Limb (tissue), 2 donors: ENCODE measurements at regions not wholly inside any gene's neighbourhood (a gene's known extent, or its start where the extent isn't known, plus 50 kb on each side); places are given as distances from the start of the nearest gene placed in this dataset.

ENCODE experiments used
- DNase-seq, 2 donors: peaks; one replicate each; pipeline ENCODE4 v3.0.0-alpha.2; 2016; ENCODE audit errors: extremely low spot score in 2 of 2

DNA sequence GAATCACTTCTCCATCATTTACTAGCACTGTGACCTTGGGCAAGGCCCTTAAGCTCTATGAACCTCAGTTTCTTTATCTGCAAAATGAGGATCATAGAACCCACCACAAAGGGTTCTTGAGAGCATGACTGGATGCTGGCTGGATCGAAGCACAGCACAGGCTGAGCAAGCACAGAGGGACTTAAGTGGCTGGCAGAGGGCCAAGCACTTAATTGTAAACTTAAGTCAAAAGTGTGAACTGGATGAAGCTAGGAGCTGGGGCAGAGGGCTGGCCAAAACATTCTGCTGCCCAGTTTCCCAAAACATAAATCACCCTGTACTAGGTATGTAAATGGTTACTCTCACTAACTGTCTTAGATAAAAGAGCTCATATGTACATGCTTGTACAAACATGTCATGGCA lies 112.3 kb upstream of the WWC1 start:
- DNase-seq, result no peak

DNA sequence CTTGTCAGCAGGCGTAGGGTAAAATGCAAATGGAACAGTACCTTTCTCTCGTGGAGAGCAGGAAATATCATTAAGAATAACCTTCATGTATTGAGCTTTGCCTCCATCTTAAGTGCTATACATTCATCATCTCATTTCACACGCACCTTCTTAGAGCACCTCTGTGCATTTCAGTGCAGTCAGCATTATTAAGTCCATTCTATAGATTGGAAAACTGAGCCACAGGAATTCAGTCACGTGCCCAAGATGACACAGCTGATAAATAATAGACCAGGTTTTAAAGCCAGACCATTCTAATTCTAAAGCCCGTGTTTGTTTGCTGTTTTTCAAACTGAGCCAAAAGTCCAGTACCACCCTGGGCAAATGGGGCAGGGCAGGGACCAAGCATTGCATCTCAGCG lies 109.2 kb upstream of the WWC1 start:
- DNase-seq, result no peak

DNA sequence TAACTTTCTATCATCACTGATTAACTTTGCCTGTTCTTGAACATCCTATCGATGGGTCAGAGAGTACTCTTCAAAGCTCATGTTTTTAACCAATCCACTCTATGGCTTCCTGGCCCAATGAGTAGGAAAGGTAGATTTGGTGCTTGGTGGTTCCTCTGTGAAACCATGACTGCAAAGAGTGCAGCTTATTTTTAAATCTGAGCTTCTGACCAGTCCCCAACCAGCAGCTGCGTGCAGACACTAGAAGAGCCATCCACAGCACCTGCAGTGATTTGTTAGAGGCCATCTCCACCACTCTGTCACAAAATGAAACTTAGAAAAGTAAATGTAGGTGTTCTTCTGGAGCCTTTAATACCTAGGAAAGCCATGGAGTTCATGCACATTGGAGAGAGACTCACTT lies 107.3 kb upstream of the WWC1 start:
- no peak for DNase-seq

DNA sequence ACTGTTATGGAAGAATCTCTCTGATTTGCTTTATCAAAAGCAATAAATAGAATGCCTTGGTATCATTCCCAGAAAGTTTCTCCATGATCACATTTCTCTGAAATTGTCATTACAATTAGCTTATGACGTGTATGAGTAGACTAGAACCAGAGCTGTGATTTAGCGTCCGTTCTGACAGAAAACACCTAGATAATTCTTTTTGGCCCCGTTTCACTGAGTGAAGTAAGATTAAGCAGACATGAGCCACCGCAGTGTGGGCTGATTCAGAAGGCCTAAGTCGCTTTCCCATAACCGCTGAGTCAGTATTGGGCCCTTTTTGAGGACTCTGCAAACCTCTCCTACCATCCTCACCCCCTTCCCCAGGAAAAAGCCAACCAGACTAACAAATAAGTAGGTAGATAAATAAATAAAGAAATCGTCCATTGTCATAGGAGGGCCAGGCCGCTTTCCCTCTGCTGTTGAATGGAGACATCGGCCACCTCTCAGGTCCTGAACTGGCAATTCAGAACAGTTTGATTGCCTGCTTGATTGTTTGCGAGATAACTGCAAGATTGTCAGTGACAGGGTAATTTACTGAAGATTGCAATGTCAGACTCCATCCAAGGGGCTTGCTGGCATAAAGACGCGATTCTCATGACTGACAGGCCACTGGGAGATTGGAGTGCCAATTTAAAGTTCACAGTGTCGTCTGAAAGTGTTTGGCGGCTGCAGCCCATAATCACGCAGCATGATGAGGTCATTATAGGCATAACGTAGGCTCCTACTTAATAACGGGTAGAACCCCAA lies 105.0 kb upstream of the WWC1 start:
- no peak for DNase-seq

DNA sequence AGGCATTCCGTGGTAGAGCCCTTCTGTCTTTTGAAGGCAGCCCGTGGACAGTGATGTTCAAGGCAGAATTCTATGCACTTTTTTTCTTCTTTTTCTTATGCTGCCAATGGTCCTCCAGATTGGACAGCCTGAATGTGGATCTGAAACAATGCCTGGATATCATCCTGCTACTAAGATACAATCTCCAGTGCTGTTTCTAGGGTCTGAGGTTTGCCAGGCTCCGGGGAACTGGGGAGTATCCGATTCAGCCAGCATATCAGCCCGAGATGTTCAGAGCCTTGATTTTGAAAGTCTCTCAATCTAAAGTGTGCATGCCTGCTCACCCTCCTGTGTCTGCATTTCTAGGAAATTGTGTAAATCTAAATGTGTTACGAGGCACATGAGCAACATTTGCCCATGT lies 103.8 kb upstream of the WWC1 start:
- no peak for DNase-seq

DNA sequence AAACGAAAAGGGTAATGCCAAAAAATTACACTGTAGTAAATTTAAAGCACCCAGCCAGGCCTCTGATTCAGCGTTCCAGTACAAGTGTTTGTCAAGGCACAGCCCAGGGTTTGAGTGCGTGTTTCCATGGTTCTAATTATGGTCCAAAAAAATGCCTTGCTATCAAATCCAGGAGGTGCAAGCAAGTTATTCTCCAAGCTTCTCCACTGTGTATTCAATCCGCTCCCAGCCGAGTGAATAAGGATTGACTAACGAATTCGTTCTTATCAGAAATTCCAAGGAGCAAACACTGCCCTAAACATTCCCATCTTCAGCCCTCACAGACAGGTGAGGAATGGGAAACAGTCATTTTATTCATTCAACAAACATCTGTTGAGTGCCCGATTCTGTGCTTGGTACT lies 103.3 kb upstream of the WWC1 start:
- no peak for DNase-seq

DNA sequence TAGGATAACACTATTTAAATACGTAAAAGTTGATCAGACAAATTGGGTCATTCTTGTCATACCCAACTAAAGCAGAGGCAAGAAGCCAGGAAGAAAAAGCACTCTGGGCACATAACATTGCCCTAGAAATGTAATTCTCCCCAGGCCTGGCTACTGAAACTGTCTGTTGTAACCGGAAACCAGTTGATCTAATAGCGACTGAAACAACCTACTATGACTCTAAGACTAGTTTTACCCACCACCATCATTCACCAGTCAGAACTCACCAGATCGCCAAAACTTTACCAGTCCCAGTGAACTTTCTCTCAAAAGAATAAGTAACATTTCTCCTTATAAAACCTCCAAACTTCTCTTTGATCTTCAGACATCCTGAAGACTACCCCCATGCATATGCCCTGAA lies 99.3 kb upstream of the WWC1 start:
- no peak for DNase-seq

DNA sequence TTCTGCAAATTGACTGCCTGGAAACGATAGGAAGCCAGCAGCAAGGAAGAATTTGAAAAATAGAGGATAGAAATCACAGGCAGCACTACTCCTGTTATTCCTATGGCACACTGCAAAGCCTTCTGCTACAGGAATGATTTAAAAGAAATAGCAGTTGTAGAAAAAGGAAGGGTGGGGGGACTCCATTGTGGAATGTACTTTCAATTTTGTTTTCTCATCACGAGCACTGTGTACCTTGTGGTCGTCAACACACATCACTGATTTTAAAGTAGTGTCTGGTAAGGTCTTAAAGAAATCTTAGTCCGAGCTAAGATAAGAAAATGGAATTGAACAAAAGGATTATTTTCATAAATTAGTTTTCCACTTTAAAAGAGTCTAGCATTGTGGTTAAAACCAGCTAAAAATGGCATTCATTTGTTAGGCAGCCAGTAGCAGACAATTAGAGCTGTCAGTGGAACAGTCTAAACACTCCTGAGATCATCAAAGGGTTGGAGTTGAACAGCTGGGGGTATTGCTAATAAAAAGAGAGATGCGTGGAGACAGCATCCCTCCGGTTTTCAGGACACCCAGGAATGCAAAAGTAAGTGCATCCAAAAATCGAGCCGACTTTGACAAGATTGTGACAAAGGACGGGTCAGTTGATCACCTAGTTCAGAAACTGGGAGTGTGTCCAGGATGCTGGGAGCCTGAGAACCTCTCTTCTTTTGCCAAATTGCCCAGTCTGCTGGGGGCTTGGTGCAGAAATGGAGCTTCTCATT lies 97.8 kb upstream of the WWC1 start:
- DNase-seq, result no peak

DNA sequence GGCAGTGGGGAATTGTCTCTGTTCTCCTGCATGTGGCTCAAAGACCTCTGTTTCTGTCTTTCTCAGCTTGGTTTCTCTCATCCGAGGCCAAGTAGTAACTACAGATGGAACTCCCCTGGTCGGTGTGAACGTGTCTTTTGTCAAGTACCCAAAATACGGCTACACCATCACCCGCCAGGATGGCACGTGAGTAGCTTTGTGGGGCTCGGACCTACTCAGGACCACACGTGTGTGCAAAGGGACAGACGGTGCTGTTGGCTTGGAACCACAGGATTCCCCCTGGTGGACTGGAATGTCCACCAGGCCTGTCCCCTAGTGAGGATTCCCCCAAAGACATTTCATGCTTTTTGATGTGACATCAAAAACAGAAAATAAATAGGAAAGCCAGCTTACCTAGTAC lies 96.3 kb upstream of the WWC1 start:
- DNase-seq, result no peak

DNA sequence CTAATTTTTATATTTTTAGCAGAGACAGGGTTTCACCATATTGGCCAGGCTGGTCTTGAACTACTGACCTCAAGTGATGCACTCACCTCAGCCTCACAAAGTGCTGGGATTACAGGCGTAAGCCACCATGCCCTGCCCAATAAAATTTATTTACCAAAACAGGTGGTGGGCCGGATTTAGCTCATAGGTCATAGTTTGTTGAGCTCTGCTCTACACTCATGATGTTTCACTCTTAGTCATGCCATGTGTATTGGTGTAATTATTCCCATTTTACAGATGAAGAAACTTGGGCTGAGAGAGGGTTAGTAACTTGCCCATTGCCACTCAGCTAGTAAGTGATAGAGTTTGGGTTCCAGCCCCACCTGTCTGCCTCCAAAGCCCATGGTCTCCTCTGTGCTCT lies 93.1 kb upstream of the WWC1 start:
- DNase-seq, result no peak

DNA sequence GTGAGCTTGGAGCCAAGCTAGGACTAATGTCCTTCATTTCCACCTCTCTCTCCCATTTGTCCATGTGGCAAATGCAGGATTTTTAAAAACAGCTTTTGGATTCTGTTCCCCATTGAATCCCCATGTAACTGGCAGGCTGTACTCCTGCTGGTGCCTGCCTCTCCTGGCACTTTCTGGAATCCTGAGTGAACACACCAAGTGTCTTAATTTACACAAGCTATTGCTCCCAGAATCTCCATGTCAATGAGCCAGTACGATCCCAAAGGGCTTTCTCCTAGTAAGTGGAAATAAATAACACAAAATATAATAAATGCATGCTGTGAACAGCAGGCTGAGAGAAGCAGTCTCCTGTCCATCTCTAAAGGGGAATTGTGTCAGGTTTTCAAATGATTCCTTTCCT lies 88.4 kb upstream of the WWC1 start:
- DNase-seq, result no peak

DNA sequence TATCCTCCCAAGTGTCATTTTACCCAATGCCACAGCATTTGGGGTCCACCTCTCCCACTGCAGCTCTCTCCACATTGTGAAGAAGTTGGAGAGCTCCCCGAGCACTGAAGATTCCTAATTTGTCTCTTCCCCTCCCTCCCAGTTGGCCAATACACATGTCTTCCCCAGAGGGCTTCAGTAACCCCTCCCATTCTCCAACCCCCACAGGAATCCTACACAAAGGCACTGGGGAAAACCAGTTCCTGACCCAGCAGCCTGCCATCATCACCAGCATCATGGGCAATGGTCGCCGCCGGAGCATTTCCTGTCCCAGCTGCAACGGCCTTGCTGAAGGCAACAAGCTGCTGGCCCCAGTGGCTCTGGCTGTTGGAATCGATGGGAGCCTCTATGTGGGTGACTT lies 87.3 kb upstream of the WWC1 start:
- no peak for DNase-seq

DNA sequence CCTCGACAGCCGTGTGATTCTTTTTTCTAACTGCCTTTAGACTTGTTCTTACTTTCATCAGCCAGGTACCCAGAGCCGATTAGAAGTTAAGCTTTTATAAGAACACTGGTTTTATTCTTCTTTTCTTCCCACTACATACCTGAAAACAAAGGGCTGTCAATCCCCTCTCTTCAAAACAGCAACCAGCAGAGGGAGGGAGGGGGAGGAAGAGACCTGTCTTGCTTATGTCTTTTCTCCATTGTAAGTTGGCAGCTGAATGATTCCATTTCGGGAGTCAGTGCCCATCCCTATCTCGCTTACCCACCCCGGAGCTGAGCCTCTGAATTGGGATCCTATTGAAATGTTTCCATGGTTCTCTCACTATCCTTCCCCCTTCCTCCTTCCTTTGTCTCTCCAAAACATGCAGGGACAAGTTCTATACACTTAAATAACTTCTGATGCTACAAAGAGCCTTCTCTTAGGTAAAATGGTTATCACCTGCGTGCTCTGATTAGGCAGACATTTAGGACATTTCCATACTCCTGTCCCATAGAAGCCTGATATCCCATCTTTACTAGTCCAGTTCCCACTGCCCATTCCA lies 83.9 kb upstream of the WWC1 start:
- no peak for DNase-seq

DNA sequence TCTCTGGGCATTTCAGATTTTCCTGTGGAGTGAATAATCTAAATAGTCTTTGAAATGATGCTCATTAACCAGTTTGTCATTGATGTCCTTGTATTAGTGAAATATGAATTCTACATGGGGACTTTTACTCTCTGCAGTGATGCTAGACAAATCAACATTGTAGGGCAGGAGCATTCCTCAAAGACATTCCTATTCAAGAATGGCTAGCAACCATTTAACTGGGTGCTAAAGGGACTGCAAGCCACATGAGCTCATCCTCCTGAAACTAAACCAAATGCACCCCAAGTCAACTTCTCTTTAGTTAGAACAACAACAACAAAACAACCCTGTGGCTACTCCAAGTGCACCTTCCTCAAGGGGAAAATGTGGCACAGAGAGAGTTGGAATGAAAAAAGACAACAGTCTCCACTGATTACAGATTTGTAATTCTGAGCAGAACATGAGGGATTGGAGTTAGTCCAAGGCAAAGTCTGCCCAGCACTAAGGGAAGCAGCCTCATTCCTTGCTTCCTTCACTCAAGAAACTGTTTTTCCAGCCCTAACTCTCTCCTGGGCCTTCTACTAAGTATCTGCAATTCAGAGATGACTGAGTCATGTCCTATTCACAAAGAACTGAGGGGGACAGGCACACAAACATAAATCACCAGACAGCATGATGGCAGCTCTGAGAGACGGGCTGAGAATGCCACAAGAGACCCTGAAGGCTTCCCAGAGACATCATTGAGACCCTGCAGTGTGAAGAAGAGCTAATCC lies 82.0 kb upstream of the WWC1 start:
- DNase-seq, result no peak

DNA sequence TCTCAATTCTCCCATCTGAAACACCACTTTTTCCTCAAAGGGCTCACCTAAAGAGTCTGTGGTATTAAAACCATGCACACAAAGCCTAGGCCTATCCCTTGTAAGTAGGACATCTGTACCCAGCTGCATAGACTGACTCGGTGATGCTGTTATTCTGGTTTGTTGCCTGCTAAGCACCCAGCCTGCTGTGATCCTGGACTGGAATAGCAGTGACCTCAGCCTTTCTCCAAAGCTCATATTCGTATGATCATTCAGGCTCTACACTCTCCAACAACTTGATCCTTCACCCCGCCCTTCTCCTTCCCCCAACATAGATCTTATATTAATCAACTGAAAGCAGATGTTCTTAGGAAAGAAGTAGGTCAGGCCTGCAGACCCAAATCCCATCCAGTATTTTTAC lies 81.4 kb upstream of the WWC1 start:
- DNase-seq, result no peak

DNA sequence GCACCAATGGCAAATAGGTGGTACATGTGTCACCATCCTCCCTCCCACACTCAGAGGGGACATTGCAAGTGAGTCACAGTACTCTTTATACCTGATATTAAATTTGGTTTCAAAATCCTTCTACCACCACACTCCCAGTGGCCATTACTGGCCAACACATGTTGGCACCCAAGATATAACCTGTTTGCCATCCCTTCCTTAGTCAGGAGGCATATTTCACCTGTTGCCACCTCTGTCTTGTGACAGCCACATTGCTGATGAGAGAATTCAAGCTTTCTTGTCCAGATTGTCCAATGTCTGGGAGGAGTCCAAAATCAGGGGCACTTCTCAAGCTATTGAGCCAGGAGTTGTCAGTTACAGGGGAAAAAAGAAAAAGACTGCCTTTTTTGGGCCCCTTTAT lies 80.2 kb upstream of the WWC1 start:
- DNase-seq, result no peak

DNA sequence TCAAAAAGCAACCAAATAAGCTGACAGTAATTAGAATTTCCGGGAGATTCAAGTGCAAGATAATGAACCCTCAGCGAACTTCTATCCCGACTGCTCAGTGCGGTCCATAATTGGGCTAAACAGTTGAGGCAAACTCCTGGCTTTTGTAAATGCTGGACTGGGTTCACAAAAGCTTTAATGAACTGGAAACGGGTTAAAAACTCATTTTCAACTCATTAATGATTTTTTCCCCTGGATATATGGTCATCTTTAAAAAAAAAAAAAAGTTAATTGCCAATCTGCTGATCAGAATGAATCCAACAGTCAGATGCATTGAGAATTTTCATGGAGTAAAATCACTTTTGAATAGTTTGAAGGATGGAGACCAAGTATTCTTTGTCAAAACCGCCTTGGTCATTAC lies 79.5 kb upstream of the WWC1 start:
- DNase-seq, result no peak

DNA sequence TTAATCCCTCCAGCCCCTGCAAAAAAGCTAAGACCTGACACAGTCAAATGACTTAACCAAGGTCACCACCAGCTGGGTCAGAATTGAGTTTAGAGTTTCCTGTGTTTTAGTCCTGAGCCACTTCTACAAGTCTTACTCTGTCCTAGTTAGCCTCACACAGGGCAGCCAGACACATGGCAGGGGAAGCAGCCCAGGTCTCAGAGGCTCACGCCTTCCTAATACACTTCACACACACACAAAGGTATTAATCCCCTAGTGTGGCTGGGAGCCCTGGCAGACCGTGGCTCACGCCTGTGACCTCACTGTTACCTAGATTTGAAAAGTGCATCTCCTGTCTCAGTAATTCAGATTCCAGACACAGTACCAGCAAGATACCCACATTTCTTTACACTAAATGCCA lies 77.4 kb upstream of the WWC1 start:
- DNase-seq, result no peak

DNA sequence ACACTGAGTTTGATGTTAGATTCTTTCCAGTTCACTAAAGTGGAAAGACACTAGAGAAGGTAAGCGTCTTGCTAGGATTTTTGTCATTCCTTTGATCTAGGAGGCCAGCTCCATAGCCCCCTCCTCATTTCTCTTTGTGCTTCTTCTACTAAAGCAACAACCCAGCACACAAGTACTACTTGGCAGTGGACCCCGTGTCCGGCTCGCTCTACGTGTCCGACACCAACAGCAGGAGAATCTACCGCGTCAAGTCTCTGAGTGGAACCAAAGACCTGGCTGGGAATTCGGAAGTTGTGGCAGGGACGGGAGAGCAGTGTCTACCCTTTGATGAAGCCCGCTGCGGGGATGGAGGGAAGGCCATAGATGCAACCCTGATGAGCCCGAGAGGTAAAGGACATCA lies 76.6 kb upstream of the WWC1 start:
- no peak for DNase-seq

DNA sequence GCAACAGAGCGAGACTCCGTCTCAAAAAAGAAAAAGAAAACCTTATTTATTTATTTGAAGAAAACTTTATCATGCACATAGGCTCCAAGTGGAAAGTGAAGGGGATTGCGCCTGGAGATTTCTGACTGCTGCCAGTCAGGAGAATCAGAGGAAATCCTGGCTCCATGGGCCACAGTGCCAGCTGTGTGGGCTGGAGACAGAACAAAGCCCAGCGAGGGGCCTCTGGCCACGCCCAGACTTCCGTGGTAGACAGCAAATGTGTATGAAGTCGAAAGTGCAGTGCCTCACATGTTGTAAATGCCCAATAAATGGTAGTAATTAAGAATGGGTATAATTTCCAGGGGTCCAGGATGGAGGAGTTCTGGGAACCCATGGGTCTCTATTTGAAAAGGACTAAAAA lies 75.8 kb upstream of the WWC1 start:
- no peak for DNase-seq

DNA sequence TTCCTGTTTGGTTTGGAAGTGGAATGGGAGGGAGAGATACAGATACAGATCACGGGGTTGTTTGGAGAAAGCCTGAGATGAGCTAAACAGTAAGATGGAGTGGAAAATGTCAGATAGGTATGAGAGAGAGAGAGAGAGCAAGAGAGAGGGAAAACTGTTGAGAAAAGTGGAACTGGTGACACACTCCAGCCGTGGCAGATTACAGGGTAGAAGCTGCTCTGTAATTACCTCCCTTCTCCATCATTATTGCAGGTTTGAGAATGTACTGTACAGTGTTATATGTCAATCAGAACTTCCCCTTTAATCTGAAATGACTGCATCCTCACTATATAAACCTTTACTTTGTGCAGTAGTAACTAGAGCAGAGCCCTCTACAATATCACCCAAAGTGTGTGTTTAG lies 74.5 kb upstream of the WWC1 start:
- no peak for DNase-seq

DNA sequence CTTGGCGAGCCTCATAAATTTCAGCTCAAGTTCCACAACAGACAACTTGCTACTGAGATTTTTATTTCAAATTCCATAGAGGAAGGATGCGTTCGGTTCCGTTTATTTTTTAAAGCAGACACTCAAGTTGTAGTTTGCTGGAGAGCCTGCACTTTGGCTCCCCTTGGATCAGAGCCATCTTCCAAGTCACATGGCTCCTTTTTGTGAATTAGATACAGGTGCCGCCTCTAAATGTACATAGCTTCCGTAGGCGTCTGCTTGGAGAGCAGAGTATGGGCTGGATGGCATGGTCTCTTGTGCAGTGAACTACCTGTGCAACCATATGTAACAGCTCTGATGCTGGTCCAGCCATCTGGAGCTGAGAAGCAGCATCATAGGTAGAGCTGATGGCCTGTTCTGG lies 73.9 kb upstream of the WWC1 start:
- no peak for DNase-seq
